ENCODE measurements at regions not wholly inside any gene's neighbourhood (a gene's known extent, or its start where the extent isn't known, plus 50 kb on each side); places are given as distances from the start of the nearest gene placed in this dataset.
"Not testable (repeated sequence)": the region's sequence is repeated elsewhere in the genome, so short reads cannot be mapped to it uniquely, and the experiment has no call there.

GRCh38 chr11:79667380-79667779, 226.6 kb upstream of the TENM4 start:
- DNase-seq = no peak

GRCh38 chr11:79663017-79663416, 222.2 kb upstream of the TENM4 start:
- no peak for DNase-seq

DNA sequence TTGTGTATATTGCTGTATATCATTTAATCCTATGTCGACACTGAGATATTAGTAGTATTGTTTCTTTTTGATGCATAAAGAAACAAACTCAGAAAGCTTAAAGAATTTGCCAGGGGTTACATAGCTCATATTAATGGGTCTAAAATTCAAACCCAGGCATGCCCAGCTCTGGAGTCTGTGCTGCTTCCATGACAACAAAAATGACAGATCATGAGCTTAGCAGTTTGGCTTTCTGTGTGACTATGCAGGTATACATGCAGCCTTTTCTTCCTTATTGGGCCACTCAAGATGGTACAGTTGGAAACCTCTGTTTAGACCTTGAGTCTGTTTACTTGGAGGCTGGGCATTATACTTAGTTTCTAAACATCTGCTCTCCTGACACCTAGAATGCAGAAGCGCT, 220.5 kb upstream of the TENM4 start:
- no peak for DNase-seq

- DNase-seq = no peak
These were observed 208.1 kb upstream of the TENM4 start for GRCh38 chr11:79648766-79649520.

GRCh38 chr11:79637219-79637618, 196.4 kb upstream of the TENM4 start:
- DNase-seq = no peak

GRCh38 chr11:79634905-79635304, 194.1 kb upstream of the TENM4 start:
- no peak for DNase-seq

DNA sequence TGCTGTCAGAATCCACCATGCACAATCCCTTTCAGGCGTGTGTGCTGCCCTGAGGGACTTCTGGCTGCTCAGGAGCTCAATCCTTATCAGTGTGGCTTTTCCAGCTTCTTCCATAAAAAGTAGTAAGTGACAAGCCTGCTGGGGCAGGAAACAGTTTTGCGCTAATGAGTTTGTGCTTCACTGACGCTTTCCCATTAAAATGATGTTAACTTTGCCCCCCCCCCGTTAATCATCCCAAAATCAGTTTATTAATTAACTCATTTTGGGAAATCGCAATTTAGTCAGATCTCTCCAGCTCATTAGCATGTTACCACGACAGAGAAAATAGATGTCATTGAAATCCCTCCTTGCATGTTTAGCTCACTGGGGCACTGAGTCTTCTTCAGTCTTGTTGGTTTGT, 186.5 kb upstream of the TENM4 start:
- no peak for DNase-seq

GRCh38 chr11:79626135-79627075, 185.6 kb upstream of the TENM4 start:
- DNase-seq = no peak

DNA sequence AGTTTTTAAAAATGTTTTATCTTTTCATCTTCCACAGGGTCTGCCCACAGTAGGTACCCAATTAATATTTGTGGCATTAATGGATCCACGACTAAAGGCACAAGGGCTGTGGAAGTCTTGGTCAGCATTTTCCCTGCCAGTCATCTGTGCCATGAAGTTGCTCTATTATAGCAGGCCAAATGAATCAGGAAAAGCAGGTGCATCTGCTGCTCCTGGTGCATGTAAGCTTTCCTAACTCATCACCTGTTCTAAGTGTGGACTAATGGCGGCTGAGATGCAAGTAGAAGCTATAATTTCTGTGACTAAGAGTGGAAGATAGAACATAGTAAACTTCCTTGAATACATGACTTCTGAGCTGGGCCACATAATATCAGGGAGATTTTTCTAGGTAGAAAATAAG, 182.5 kb upstream of the TENM4 start:
- no peak for DNase-seq

DNA sequence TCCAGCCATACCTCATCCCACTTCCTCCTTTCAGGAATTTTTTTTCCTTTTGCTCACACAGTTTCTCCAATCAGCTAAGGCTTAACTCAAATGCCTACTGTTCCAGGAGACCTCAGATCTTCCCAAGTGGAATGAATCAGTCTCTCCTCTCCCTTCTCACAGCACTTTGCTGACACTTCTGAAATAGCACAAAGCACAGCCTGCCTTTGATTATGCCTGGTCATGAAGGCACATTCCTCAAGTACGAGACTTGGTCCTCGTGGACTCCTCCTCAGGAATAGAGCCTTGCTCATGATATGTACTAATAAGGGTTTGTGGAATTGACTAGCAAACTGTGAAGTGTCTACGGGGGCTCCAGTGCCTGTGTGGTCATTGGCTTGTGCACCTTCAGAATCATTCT, 176.7 kb upstream of the TENM4 start:
- DNase-seq = no peak

DNA sequence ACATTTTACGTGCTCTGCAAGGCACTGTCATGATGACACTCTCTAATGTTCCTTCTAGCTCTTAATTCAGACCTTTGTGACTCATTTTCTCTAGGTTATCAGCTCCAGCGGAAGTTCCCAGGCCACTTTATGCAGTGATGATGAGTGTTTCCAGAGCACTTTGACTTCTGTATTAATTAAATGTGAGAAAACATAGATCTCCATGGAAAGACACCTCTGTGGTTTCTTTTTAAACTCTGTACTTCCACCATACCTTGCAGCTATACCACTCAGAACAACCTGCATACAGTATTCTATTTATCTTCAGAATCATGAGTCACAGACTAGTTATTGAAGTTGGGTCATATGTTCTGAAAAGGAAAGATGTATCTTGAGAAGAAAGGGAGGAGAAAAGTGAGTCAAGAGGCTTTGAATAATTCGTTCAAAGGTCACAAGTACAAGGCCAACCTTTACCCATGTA, 175.6 kb upstream of the TENM4 start:
- DNase-seq = no peak

DNA sequence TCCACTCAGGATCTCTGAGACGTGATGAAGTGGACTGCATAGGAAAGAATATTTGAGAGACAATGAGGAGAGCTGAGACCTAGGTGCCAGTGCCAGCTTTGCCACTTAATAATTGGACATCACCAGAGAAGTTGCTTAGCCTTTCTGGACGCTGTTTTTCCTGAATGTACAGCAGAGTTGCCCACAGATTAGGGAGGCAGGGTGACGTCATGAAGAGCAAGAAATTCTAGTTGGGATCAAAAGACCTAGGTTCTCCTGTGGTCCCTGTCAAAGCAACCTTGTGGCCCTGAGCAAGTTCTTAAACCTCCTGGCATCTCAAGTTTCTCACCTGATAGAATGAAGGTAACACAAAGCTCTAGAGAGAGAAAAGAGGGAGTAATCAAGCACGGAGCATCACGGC, 174.6 kb upstream of the TENM4 start:
- DNase-seq = no peak

DNA sequence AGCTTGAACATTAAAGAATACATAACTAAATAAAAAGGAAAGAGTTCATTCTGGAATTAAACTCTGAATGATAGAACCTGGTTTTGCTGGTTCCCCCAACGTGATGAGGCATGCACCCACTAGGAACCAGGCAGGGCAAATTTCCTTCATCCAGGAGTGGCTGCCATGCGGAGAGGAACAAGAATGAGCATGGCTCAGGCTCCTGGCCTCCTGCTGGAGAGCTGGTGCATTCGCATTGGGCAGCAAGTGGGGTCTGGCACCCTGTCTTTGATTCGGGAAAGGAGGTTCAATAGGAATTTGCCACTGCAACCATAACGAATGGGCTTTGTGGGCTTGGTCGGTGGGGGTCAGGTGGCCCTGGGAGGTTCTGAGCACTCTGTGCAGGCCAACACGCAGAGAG, 169.8 kb upstream of the TENM4 start:
- no peak for DNase-seq

DNA sequence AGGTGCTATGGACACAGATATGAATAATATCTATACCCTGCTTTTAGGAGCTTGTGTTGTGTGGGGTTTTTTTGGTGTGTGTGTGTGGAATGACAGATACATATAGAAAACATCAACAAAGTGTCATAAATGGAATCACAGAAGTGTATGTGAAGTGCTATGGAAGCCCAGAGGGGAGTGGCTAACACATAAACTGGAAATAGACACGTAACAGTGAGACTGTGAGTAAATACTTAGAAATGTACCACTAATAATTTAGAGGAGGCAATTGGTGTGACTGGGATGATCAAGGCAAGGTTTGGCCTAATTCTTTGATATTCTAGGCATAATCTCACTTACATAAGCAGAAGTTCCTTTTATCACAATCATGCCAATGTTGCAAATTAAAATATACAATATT, 169.3 kb upstream of the TENM4 start:
- DNase-seq = no peak

DNA sequence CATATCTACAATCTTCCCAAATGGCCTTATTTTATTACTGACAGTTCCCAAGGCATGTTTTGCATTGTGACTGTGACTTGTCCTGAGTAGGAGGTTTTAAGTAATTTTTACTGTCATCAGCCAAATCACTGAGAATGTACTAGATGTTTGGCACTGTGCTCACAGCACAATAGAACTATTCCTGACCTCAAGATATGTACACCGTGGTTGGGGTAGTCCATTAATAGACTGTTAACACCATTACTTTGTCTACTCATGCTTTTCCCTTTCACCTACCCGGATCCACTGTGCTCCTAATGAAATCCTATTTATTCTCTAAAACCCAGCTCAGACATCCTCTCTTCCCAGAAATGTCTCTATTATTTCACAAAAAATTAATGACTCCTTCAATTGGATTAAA, 168.7 kb upstream of the TENM4 start:
- DNase-seq = no peak

DNA sequence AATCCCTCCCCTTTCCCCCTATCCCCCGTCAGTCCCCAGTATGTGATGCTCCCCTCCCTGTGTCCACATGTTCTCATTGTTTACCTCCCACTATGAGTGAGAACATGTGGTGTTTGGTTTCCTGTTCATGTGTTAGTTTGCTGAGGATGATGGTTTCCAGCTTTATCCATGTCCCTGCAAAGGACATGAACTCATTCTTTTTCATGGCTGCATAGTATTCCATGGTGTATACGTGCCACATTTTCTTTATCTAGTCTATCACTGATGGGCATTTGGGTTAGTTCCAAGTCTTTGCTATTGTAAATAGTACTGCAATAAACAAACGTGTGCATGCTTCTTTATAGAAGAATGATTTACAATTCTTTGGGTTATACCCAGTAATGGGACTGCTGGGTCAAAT, 165.6 kb upstream of the TENM4 start:
- DNase-seq = not testable (repeated sequence)

- no peak for DNase-seq
These were observed 159.9 kb upstream of the TENM4 start for GRCh38 chr11:79600711-79601110.

DNA sequence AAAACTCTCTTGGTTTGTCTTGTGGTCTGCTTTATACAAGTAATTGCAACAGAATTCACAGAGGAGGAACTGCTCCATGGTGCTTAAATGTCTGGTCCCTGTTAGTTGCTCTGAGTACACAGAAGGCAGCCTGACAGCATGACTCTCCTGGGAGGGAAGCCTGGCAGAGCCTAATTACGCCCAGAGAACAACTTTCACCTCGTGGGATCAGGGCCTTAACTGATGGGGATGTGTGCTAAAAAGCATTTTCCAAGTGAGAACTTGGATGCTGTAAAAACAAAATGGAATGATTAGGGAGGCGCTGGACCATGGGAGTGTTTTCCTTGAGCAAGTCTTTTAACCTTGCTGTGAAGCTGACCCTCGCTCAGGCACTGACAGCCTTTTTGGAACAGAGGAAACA, 154.0 kb upstream of the TENM4 start:
- no peak for DNase-seq

GRCh38 chr11:79592824-79593223, 152.0 kb upstream of the TENM4 start:
- DNase-seq = no peak

DNA sequence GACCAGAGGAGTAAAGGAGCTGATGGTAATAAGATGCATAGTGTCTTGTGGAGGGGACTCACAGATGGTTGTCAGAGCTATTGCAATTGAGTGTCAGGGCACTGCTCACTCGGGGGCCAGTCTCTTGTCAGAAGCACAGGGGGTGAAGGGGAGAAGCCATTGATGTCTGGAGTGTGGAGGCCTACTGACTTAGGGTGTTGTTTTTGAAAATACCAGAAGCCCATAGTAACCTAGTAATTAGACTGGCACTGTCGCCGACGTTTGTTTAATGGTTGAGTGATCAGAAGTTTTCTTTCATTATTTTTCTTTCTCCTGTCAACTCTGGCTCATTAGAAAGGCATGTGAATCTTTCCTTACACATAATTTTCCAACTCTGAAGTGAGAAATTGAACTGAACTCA, 151.6 kb upstream of the TENM4 start:
- DNase-seq = no peak

DNA sequence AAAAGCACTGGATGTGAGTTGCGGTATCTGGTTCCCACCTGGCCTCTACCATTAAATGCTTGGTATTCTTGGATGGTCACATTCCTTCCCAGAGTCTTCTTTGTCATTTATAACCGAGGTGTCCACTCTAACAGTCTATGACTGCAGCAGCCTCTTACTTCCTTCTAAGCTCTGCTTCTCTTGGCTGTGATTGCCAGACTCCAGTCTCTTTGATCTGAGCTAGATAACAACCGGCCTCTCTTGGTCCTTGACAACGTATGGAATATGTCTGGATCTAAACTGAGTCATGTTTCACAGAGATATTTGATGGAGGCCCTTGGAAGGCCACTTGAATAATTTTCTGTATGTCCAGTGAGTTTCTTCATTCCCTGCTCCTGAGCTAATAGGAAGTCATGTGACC, 141.6 kb upstream of the TENM4 start:
- DNase-seq = no peak

DNA sequence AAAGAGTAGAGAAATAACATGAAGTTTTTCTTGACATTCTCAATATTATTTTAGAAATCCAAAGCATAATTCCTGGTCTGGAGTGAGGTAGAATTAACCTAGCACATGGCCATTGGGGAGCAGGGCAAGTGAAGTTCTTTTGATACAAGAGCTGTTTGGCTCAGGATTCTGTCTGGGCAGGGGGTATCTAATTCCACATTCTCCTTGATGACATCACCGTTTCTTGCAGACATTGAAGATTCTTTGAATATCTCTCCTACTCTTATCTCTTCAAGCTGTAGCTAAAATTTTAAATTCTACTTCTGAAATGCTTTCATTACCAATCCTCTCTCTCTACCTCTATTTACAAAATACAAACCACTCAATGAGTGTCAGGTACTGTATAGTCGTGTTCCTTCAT, 138.2 kb upstream of the TENM4 start:
- DNase-seq = no peak

DNA sequence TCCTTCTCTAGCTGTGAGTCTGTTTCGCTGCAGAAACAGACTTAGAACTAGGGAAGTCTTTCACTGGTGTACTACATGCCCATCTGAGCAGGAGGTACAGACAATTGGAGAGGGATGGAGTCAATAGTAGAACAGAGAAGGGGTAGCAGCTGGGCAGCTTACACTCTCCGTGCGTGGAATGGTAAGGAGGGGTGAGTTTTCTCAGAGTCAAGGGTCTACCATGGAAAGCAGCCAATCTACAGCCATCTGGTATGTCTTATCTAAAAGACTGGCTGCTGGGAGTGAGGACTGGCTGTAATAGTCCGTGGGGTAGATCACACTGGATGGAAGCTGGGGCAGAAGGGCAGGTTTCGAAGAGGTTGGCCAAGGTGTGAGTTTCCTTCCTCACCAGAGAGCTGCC, 137.3 kb upstream of the TENM4 start:
- DNase-seq = no peak

- no peak for DNase-seq
These were observed 134.9 kb upstream of the TENM4 start for GRCh38 chr11:79575701-79576100.

Data from activated gamma-delta T cell (primary cell).